Stimulated activated CD4-positive, alpha-beta T cell treated with anti-CD3 and anti-CD28 coated beads, Interleukin-1b, Interleukin-23, amount 100 ng/mL, for 48 hours (primary cell): ENCODE measurements at regions not wholly inside any gene's neighbourhood (a gene's known extent, or its start where the extent isn't known, plus 50 kb on each side); places are given as distances from the start of the nearest gene placed in this dataset.

Source experiments
- DNase-seq: peaks from one replicate; pipeline ENCODE4 v3.0.0-alpha.2; 2020

DNA sequence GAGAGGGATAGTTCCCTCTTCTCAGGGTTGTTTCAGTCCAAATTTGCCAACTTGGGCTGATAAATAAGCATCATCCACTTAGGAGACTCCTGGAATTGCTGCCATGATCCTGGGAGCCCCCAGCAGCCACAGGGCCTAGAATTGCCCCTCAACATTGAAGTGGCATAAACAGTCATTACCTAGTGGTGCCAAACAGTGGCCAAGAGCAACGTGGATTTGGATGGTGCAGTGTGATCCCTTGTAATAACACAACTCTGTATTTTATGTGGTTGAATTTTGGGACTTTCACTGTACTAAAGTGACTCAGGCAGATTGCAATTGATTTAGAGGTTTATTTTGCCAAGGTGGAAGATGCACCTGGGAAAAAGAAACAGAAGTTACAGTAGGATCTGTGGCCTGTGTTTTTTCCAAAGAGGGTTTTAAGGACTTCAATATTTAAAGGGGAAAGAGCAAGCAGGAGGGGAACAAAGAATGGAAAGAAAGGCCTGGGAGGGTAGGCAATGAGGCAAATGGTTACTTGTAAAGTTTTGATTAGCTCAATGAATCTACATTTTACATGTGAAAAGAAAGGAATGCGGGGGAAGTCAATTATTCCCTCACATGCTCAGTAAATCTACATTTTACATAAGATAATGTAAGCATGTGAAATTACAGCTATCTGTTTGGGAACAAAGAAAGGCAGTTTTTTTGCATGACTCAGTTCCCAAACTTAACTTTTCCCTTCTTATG, 168.0 kb upstream of the NOX3 start:
- no peak for DNase-seq

GRCh38 chr6:155614606-155615005, 159.0 kb upstream of the NOX3 start:
- no peak for DNase-seq

GRCh38 chr6:155611742-155612141, 156.1 kb upstream of the NOX3 start:
- DNase-seq, result no peak

DNA sequence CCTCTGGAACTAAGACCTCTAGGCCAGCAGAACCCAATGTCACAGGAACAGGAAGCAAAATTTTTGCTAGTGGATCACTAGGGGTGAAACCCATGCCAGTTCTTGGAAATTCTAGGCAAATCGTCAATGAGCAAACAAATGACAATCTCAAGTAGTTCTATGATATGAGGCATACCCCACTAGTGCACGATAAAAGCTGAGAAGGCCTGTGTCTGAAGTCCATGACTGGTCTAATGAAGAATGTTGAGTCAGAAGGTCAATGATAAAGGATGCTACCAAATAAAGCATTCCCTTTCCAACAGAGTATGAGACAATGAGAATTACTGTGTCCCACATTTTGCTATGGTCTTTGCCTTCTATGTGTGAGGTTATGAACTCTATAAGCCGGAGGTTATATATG, 149.4 kb upstream of the NOX3 start:
- DNase-seq, result no peak

- no peak for DNase-seq
Measured at GRCh38 chr6:155599561-155599960, 143.9 kb upstream of the NOX3 start.

- DNase-seq, result no peak
Measured at GRCh38 chr6:155599160-155599559, 143.5 kb upstream of the NOX3 start.

- DNase-seq, result no peak
Measured at GRCh38 chr6:155595284-155595683, 139.6 kb upstream of the NOX3 start.

DNA sequence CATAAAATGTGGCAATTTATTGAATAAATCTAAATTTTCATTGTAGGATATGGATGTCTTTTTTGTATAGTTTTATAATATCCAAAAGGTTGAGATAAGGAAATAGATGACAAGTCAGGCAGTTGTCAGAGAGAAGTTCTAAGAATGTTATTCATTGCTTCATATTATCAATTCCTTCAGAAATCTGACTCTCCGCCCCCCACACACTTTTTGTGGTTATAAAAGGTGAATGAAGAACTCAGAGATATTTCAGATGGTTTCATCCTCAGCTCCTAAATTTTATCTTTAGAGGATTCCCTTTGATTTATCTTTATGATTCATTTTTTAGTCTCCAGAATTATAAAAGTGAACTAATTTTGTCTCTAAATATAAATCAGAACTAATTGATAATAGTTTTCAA, 136.1 kb upstream of the NOX3 start:
- DNase-seq, result no peak

GRCh38 chr6:155589190-155589589, 133.6 kb upstream of the NOX3 start:
- DNase-seq, result no peak

DNA sequence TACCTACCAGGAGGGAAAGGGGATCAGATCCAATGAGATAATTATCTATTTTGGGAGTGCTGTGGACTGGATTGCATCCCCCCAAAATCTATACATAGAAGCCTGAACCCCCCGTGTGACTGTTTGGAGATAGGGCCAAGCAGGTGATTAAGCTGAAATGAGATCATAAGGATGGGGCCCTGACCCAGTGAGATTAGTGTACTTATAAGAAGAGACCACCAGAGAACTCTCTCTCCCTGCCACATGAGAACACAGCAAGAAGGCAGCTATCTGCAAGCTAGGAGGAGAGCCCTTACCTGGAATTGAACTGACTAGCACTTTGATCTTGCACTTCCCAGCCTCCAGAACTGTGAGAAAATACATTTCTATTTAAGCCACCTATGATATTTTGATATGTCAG, 132.2 kb upstream of the NOX3 start:
- no peak for DNase-seq

- no peak for DNase-seq
Measured at GRCh38 chr6:155586090-155586489, 130.5 kb upstream of the NOX3 start.

DNA sequence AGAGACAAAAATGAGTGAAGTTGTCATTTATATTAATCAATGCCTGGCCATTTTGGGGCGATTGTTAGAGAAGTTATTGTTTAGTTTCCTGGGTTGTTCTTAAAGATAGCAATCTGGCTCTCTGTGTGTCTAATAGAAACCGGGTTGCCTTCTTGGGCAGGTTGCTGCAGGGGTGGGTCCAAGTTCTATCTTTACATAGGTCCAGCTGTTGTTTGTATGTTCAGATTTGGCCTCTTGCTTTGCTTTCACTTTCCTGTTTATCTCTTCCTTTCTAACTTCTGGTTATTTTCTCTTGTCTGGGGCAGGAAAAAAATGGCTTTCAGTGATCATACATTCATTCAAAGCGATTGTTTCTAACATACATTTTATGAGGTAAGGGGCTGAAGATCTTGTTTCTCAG, 128.4 kb upstream of the NOX3 start:
- DNase-seq, result no peak

DNA sequence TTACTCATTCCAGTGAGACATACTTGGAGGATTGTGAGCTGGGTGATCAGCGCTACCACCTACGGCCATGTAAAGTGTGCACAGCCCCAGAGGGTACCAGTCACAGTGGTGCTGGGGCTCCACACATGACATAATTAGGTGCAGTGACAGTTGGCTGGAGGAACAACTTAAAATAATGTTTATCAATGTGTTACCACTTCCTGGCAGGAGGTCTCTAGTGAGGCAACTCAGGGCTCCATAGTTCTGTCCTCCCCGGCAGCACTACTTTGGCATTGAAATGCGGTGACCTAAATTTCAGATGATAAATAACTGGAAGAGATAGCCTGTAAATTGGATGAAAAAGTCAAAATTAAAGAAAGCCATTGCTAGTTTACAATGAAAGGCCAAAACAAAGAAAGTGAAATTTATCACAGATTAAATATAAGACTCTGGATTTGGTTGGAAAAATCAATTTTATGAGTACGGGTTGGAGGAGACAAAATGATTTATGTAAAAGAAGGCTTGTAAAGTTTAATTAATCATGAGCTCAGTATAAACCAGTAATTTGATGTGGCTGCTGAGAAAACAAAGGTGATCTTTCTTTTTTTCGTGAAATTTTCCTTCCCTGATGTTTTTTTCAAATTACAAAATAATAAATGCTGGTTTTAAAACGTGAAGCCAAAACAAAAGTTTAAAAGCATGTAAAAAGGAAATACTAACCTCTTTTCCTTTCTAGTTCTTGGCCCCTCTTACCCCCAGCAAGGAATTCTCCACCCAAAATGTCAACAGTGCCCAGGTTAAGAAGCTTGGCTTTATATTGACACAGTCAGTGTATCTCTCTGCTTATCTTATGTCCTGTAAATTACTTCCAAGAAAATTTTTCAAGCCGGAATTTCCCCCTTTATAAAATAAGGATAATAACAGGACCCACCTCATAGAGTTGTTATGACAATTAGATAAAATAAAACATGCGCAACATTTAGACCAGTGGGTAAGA, 126.7 kb upstream of the NOX3 start:
- DNase-seq, result no peak

DNA sequence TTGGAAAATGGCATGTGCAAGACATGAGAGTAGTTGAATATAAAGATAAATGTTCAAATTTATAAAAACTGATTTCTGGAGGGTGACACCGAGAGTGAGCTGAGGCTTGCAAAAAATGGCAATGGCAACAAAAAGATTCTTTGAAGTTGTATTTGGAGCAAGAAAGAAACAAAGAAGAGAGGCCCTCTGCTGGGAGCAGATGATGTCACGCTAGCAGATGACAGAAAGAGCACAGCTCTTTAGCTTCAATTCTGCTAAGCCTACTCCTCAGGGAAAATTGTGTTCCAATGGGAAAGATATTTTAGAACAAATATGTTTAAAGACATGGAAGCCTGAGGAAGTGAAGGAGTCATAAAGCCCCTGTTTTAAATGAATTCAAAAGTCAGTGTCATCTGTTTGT, 125.3 kb upstream of the NOX3 start:
- DNase-seq, result no peak

GRCh38 chr6:155578251-155578650, 122.6 kb upstream of the NOX3 start:
- no peak for DNase-seq

DNA sequence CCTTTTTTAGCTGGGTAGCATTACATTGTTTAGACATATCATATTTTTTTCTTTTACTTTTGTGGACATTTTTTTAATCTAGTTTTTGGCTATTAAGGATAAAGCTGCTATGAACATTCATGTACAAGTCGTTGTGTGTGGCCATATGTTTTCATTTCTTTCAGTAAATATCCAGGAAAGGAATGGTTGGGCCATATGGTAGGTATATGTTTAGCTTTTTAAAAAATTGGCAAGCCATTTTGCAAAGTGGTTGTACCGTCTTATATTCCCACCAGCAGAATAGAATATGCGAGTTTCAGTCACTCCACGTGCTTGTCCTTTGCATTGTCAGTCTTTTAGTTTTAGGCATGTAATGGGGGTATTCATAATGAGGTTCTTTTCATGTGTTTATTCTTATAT, 106.3 kb upstream of the NOX3 start:
- no peak for DNase-seq

GRCh38 chr6:155561257-155561965, 105.8 kb upstream of the NOX3 start:
- DNase-seq, result no peak

- DNase-seq, result no peak
Measured at GRCh38 chr6:155549928-155550327, 94.3 kb upstream of the NOX3 start.

DNA sequence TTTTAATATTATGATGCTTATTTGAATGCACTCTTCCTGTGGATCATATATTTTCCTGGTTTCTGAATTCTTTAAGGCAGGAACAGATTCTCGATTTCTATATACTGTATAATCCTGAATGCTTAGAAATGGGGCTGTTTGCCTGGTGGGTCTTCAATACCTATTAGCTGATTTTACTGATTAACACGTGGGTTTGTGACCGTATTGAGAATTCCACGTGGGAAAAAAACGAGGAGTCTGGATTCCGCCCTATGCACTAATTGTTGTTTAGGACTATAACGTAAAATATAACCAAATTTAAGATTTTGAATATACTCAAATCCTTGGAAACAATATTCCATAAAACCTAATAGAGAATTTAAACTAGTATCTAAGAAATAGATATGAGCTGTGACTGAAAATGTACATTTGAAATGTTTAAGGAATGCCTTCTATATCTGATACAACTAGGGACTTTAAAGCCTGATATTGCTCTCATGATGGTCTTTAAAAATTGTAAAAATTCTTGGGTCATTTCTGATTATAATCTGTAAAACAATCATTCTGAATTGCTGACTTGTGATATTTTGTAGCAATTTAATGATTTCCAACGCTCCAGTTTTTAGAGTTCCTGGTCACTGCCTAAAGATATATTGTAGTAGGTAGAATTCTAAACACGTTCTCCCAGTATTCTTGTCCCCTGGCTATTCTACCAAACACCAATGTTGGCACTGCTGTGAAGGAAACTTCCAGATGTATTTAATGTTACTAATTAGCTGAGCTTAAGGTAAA, 93.6 kb upstream of the NOX3 start:
- DNase-seq, result no peak

- no peak for DNase-seq
Measured at GRCh38 chr6:155548576-155548975, 92.9 kb upstream of the NOX3 start.

DNA sequence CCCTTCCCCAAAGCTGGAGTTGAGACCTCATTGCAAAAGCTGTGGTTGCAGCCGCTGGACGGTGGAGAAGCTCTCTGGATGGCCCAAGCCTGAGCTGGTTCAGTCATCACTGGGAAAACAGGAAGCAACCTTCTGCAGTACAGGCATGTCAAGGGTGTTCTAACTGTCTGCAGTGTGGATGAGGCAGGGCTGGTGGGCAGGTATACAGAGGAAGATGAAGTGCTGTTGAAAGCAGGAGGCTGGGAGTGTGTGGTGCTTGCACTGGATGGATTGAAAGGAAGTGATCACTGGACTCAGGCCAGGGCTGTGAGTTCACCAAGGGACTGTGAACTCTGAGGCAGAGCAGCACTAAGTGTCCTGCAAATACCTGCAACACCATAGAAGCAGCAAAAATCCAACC, 89.0 kb upstream of the NOX3 start:
- DNase-seq, result no peak

DNA sequence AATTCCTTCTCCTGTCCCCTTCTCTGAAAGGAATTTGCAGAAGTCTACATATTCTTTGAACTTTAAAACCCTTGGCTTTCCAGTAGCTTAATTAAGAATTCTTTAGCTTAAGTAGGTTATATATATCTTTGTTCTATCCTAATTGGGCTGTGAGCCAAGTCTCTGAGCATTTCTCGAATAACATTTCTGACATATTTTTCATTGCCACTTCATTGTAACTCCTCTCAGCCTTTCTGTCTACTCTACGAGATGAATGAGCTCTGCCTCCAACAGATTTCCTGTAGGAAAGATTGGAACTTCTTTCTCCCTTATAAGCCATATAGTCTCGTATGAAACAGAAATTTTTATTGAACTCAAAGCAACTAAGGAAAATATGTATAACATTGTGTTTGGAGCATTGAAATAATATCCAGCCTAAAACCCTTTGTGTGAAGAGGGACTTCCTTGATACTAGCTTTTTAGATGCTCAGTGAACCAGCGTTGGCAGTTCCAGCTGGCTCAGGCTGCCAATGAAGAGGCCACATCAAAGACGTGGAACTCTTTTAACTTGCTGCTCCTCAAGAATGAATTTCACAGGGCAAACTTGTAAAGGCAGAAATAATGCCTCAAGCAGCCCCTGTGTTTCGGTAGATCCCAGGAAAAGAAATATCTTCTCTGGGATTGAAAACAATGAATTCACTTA, 87.7 kb upstream of the NOX3 start:
- DNase-seq, result no peak
